ENCODE measurements at regions not wholly inside any gene's neighbourhood (a gene's known extent, or its start where the extent isn't known, plus 50 kb on each side); places are given as distances from the start of the nearest gene placed in this dataset.

DNA sequence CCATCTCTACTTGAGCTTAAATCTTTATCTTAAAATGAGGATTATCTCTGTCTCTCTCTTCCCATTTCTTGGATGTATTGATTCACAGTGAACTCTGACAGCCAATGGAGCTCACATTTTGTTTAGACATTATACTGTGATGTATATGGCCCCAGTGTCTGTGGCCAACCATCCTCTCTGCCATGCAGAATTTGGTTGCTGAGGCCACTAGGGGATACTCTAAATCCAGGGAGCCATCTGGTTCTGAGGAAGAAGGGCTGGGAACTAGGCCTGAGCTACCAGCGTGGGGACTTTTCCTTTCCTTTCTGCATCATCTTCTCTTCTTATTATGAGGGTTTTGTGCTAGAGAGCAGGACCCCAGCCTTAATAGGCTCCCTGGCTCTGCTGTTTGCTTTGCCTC, 59.1 kb upstream of the RIPOR2 start:
- no peak overlapping the region for H3K4me3 ChIP-seq (ENCODE audit: low read depth, poor library complexity, severe bottlenecking)
- TF ChIP-seq POLR2A (IDR thresholded peaks at IDR 0.05), result no peak
- TF ChIP-seq, protein P1, sequence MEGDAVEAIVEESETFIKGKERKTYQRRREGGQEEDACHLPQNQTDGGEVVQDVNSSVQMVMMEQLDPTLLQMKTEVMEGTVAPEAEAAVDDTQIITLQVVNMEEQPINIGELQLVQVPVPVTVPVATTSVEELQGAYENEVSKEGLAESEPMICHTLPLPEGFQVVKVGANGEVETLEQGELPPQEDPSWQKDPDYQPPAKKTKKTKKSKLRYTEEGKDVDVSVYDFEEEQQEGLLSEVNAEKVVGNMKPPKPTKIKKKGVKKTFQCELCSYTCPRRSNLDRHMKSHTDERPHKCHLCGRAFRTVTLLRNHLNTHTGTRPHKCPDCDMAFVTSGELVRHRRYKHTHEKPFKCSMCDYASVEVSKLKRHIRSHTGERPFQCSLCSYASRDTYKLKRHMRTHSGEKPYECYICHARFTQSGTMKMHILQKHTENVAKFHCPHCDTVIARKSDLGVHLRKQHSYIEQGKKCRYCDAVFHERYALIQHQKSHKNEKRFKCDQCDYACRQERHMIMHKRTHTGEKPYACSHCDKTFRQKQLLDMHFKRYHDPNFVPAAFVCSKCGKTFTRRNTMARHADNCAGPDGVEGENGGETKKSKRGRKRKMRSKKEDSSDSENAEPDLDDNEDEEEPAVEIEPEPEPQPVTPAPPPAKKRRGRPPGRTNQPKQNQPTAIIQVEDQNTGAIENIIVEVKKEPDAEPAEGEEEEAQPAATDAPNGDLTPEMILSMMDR (IDR thresholded peaks at IDR 0.05), result no peak
- intact Hi-C loops (cut with DNase I; ENCODE audit: low total_unique reads), result no loop called here
- no peak for DNase-seq (ENCODE audit: low spot score in 2 of 2)
- 81 to 88% methylated on average over 1 of the region's 1 CpG for WGBS, 2 donors

- no peak for TF ChIP-seq POLR2A (IDR thresholded peaks at IDR 0.05)
- TF ChIP-seq, protein P1 (IDR thresholded peaks at IDR 0.05), result no peak
- H3K4me3 ChIP-seq (ENCODE audit: low read depth, poor library complexity, severe bottlenecking), result no peak overlapping the region
- intact Hi-C loops (cut with DNase I; ENCODE audit: low total_unique reads), result no loop called here
- DNase-seq (ENCODE audit: low spot score in 2 of 2), result no peak
- WGBS, 2 donors, result 82 to 84% methylated on average over 4 of the region's 4 CpGs
These were observed 59.5 kb upstream of the RIPOR2 start for GRCh38 chr6:24995270-24995669.

GRCh38 chr6:24996269-24996836, 60.6 kb upstream of the RIPOR2 start:
- TF ChIP-seq, protein P1 (IDR thresholded peaks at IDR 0.05), result no peak
- no peak for TF ChIP-seq POLR2A (IDR thresholded peaks at IDR 0.05)
- DNase-seq (ENCODE audit: low spot score in 2 of 2), result no peak
- 60 to 65% methylated on average over 5 of the region's 5 CpGs for WGBS, 2 donors
- intact Hi-C loops (cut with DNase I; ENCODE audit: low total_unique reads), result no loop called here
- no peak overlapping the region for H3K4me3 ChIP-seq (ENCODE audit: low read depth, poor library complexity, severe bottlenecking)

- intact Hi-C loops (cut with DNase I; ENCODE audit: low total_unique reads), result no loop called here
- DNase-seq (ENCODE audit: low spot score in 2 of 2), result no peak
- WGBS, 2 donors, result 80 to 88% methylated on average over 1 of the region's 1 CpG
- H3K4me3 ChIP-seq (ENCODE audit: low read depth, poor library complexity, severe bottlenecking), result no peak overlapping the region
- no peak for TF ChIP-seq POLR2A (IDR thresholded peaks at IDR 0.05)
- TF ChIP-seq, protein P1 (IDR thresholded peaks at IDR 0.05), result no peak
These were observed 61.5 kb upstream of the RIPOR2 start for GRCh38 chr6:24997231-24997630.

DNA sequence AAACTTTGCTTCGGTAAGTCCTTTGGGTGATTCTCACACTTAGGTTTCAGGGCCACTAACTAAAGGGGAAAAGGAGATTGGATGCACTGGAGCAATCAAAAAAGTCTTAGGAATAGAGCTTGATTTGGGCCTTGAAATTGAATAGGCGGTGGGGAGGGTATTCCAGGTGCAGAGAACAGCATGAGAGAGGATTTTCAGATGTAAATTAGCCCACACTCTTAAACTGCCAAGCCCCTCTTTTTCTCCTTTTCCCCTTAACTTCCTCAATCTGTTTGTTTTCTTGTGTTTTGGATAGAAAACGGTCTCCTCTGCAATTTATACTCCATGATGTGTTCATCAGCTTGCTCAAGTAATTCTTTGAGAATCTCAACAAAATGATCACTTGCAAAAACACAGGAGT, 62.1 kb upstream of the RIPOR2 start:
- intact Hi-C loops (cut with DNase I; ENCODE audit: low total_unique reads), result no loop called here
- WGBS, 2 donors, result 88 to 89% methylated on average over 3 of the region's 3 CpGs
- DNase-seq (ENCODE audit: low spot score in 2 of 2), result no peak
- H3K4me3 ChIP-seq (ENCODE audit: low read depth, poor library complexity, severe bottlenecking), result no peak overlapping the region
- TF ChIP-seq POLR2A (IDR thresholded peaks at IDR 0.05), result no peak
- TF ChIP-seq, protein P1 (IDR thresholded peaks at IDR 0.05), result no peak

Data from lower leg skin (tissue), 4 donors.